AG04450 (cell line): ENCODE measurements at regions not wholly inside any gene's neighbourhood (a gene's known extent, or its start where the extent isn't known, plus 50 kb on each side); places are given as distances from the start of the nearest gene placed in this dataset.

Source experiments
- CTCF ChIA-PET: fragments of 300-600, 350-600 bp; formaldehyde crosslinking; extraction: SDS; loops from one replicate; lab custom pipeline; 2022; ENCODE audit warnings: antibody characterized with exemption, inconsistent platforms; lab: Charles Lee
- POLR2A ChIA-PET: fragments of 350-600 bp; formaldehyde crosslinking; extraction: SDS; loops from one replicate; lab custom pipeline; 2021; ENCODE audit warnings: antibody characterized with exemption, inconsistent platforms; lab: Yijun Ruan, JAX
- DNase-seq: peaks from one replicate; pipeline ENCODE4 v3.0.0-alpha.2; 2011; ENCODE audit warnings: low read depth, low spot score
- H3K27ac ChIP-seq: one replicate; pipeline ENCODE4 v1.5.1; 2012; ENCODE audit warnings: low read depth, low read length, control low read depth
- H3K27me3 ChIP-seq: one replicate; pipeline ENCODE4 v1.6.0; 2012; ENCODE audit warnings: low read length; ENCODE audit not compliant: control insufficient read depth, insufficient read depth
- H3K4me3 ChIP-seq: 2 replicates; pipeline ENCODE4 v1.5.1; 2011; ENCODE audit warnings: mild to moderate bottlenecking, low read depth, low read length, control low read depth
- H3K9me3 ChIP-seq: 2 replicates; pipeline ENCODE4 v1.5.1; 2012; ENCODE audit warnings: low read length; ENCODE audit not compliant: control insufficient read depth, insufficient read depth
- CTCF ChIP-seq: IDR thresholded peaks from 2 replicates; pipeline ENCODE4 v1.5.1; 2011; ENCODE audit warnings: low read depth, low read length, control low read depth, inconsistent platforms

GRCh38 chr18:2083691-2084090, 487.6 kb downstream of the METTL4 start:
- CTCF ChIA-PET = interaction anchor here (1.3 to 1.5 kb wide), 2 partner anchors 11 to 20 kb away, joined by 3 read pairs; no protein-coding TSS in a partner anchor
- no peak for TF ChIP-seq CTCF
- no peak overlapping the region for H3K4me3 ChIP-seq
- no peaks in the 10 kb centered on the region for H3K27me3 ChIP-seq
- DNase-seq = no peak
- H3K27ac ChIP-seq = no peak overlapping the region
- no peaks in the 10 kb centered on the region for H3K9me3 ChIP-seq
- POLR2A ChIA-PET = no interaction called here

- ChIA-PET CTCF (interaction anchor here (1.2 to 1.4 kb wide), 2 partner anchors 18 to 20 kb away, joined by 3 to 7 read pairs; no protein-coding TSS in a partner anchor), POLR2A (no interaction called here)
- TF ChIP-seq CTCF = no peak
- DNase-seq = no peak
- Histone ChIP-seq H3K9me3 (no peaks in the 10 kb centered on the region), H3K27ac (no peak overlapping the region), H3K27me3 (no peaks in the 10 kb centered on the region), H3K4me3 (no peak overlapping the region)
Measured at GRCh38 chr18:2086439-2086838, 484.9 kb downstream of the METTL4 start.

GRCh38 chr18:2087877-2088673, 483.2 kb downstream of the METTL4 start:
- Histone ChIP-seq H3K27ac (no peak overlapping the region), H3K4me3 (no peak overlapping the region), H3K27me3 (no peaks in the 10 kb centered on the region), H3K9me3 (no peaks in the 10 kb centered on the region)
- ChIA-PET POLR2A (no interaction called here), CTCF (interaction anchor here (2.1 kb wide), 1 partner anchor 17 kb away, joined by 13 read pairs; no protein-coding TSS in a partner anchor)
- no peak for DNase-seq
- no peak for TF ChIP-seq CTCF

GRCh38 chr18:2089396-2089795, 481.9 kb downstream of the METTL4 start:
- H3K9me3 ChIP-seq = no peaks in the 10 kb centered on the region
- no peak overlapping the region for H3K27ac ChIP-seq
- DNase-seq = no peak
- POLR2A ChIA-PET = no interaction called here
- TF ChIP-seq CTCF = no peak
- CTCF ChIA-PET = interaction anchor here (0.9 to 2.1 kb wide), 2 partner anchors 15 to 134 kb away, joined by 3 to 13 read pairs; no protein-coding TSS in a partner anchor
- no peak overlapping the region for H3K4me3 ChIP-seq
- H3K27me3 ChIP-seq = no peaks in the 10 kb centered on the region

GRCh38 chr18:2091937-2092336, 479.4 kb downstream of the METTL4 start:
- CTCF ChIA-PET = no interaction called here
- Histone ChIP-seq H3K27me3 (no peaks in the 10 kb centered on the region), H3K9me3 (no peaks in the 10 kb centered on the region), H3K4me3 (no peak overlapping the region), H3K27ac (no peak overlapping the region)
- no peak for TF ChIP-seq CTCF
- DNase-seq = no peak
- POLR2A ChIA-PET = no interaction called here
